HCT116 (cell line): ENCODE measurements at regions not wholly inside any gene's neighbourhood (a gene's known extent, or its start where the extent isn't known, plus 50 kb on each side); places are given as distances from the start of the nearest gene placed in this dataset.

Experiments
- ATAC-seq: fragments of 200-7000 bp; cut with Tn5 transposase; 2 replicates; pipeline ENCODE4 v1.9.1; 2020; ENCODE audit warnings: mild to moderate bottlenecking, moderate library complexity
- BruUV-seq: library from RNA; stranded (reverse); fragments of 400-500 nt; replicated peaks from 2 replicates; lab custom pipeline; 2021; lab: Mats Ljungman, UMichigan
- CTCF ChIA-PET: fragments of 300-600 bp; sonication (Branson Sonifier 250); formaldehyde crosslinking; loops from one replicate; lab custom pipeline; 2021; ENCODE audit warnings: antibody characterized with exemption; lab: Charles Lee
- POLR2A ChIA-PET: fragments of 300-600, 350-600 bp; sonication (Branson Sonifier 250); formaldehyde crosslinking; loops from one replicate; lab custom pipeline; 2021; ENCODE audit warnings: antibody characterized with exemption; lab: Charles Lee
- RAD21 ChIA-PET, 2 experiments: fragments of 300-600 bp; sonication (Branson Sonifier 250); formaldehyde crosslinking; loops; one replicate each; lab custom pipeline; 2023; ENCODE audit warnings: low total read pairs in 2 of 2; ENCODE audit not compliant: uncharacterized antibody in 2 of 2, unreplicated experiment in 2 of 2, low non-redundant PET in 1 of 2; lab: Charles Lee
- DNase-seq: peaks from one replicate; pipeline ENCODE4 v3.0.0-alpha.2; 2010; ENCODE audit warnings: low read depth, low spot score
- H2AFZ ChIP-seq: fragments of 200-600 bp; shearing (Covaris generic), sonication (generic); 2 replicates; pipeline ENCODE4 v1.6.1; 2017; ENCODE audit warnings: low read depth, mixed run types, mixed read lengths, antibody characterized with exemption, low read length; ENCODE audit not compliant: poor library complexity, severe bottlenecking
- H3K27ac ChIP-seq: 2 replicates; pipeline ENCODE4 v1.5.1; 2012; ENCODE audit warnings: low read depth, low read length
- H3K27me3 ChIP-seq: fragments of 200-600 bp; sonication (generic); 2 replicates; pipeline ENCODE4 v1.6.1; 2016; ENCODE audit warnings: mixed run types, low read length, mixed read lengths; ENCODE audit not compliant: insufficient read depth
- H3K36me3 ChIP-seq, 2 experiments: fragments of 200-500 bp in 1 of 2; fragments of 200-600 bp in 1 of 2; sonication (Bioruptor generic) in 1 of 2; sonication (generic) in 1 of 2; 2 replicates each; pipeline versions ENCODE4 v1.5.1 to v1.6.1; 2014 to 2016; ENCODE audit warnings: low read length in 2 of 2, inconsistent platforms in 1 of 2, mixed read lengths in 1 of 2, mixed run types in 1 of 2; ENCODE audit not compliant: insufficient read depth in 2 of 2, control insufficient read depth in 1 of 2
- H3K4me1 ChIP-seq, 2 experiments: fragments of 200-600 bp in 1 of 2; sonication (generic) in 1 of 2; 2 replicates each; pipeline versions ENCODE4 v1.5.1 to v1.6.1; 2012 to 2017; ENCODE audit warnings: low read length in 2 of 2, inconsistent platforms in 1 of 2, mild to moderate bottlenecking in 1 of 2, mixed read lengths in 1 of 2, mixed run types in 1 of 2, moderate library complexity in 1 of 2; ENCODE audit not compliant: insufficient read depth in 2 of 2, control insufficient read depth in 1 of 2
- H3K4me2 ChIP-seq: fragments of 200-600 bp; sonication (generic); 2 replicates; pipeline ENCODE4 v1.6.1; 2017; ENCODE audit warnings: mixed run types, low read length, mixed read lengths
- H3K4me3 ChIP-seq, 2 experiments: fragments of 200-600 bp in 1 of 2; sonication (generic) in 1 of 2; replicated peaks in 1 of 2; 2 replicates each; pipeline ENCODE4 v1.5.1; 2011 to 2016; ENCODE audit warnings: low read length in 2 of 2, control low read depth in 1 of 2, low read depth in 1 of 2, mild to moderate bottlenecking in 1 of 2, mixed read lengths in 1 of 2, mixed run types in 1 of 2
- H3K79me2 ChIP-seq: fragments of 200-600 bp; sonication (generic); 2 replicates; pipeline ENCODE4 v1.6.1; 2017; ENCODE audit warnings: mild to moderate bottlenecking, mixed run types, low read length, moderate library complexity, mixed read lengths; ENCODE audit not compliant: insufficient read depth
- H3K9ac ChIP-seq: fragments of 200-600 bp; sonication (generic); 2 replicates; pipeline ENCODE4 v1.6.1; 2016; ENCODE audit warnings: low read length, mixed read lengths
- H3K9me2 ChIP-seq: fragments of 200-600 bp; sonication (generic), shearing (Covaris generic); 2 replicates; pipeline ENCODE4 v1.6.1; 2017; ENCODE audit warnings: mixed run types, mild to moderate bottlenecking, moderate library complexity; ENCODE audit not compliant: insufficient read depth
- H3K9me3 ChIP-seq, 2 experiments: fragments of 200-500 bp in 1 of 2; fragments of 200-600 bp in 1 of 2; sonication (Bioruptor generic) in 1 of 2; sonication (generic) in 1 of 2; 2 replicates each; pipeline ENCODE4 v1.6.1; 2014 to 2017; ENCODE audit warnings: low read length in 2 of 2, mixed read lengths in 2 of 2, inconsistent platforms in 1 of 2, low read depth in 1 of 2, mild to moderate bottlenecking in 1 of 2, mixed run types in 1 of 2, moderate library complexity in 1 of 2; ENCODE audit not compliant: control insufficient read depth in 1 of 2, insufficient read depth in 1 of 2
- H4K20me1 ChIP-seq: fragments of 200-600 bp; sonication (generic), shearing (Covaris generic); 2 replicates; pipeline ENCODE4 v1.6.1; 2017; ENCODE audit warnings: mixed run types, mild to moderate bottlenecking, moderate library complexity; ENCODE audit not compliant: insufficient read depth
- CBX3 ChIP-seq: IDR thresholded peaks from 2 replicates; pipeline ENCODE4 v1.6.1; 2012; ENCODE audit warnings: low read depth
- CEBPB ChIP-seq: IDR thresholded peaks from 2 replicates; pipeline ENCODE4 v1.6.1; 2012; ENCODE audit warnings: low read depth
- FOSL1 ChIP-seq: IDR thresholded peaks from 2 replicates; pipeline ENCODE4 v1.6.1; 2012; ENCODE audit warnings: low read depth
- POLR2AphosphoS5 ChIP-seq: IDR thresholded peaks from 2 replicates; pipeline ENCODE4 v1.6.1; 2011; ENCODE audit warnings: mild to moderate bottlenecking, low read depth, low read length, moderate library complexity
- REST ChIP-seq: IDR thresholded peaks from 2 replicates; pipeline ENCODE4 v1.6.1; 2012; ENCODE audit warnings: low read depth
- SIN3A ChIP-seq: IDR thresholded peaks from 2 replicates; pipeline ENCODE4 v1.6.1; 2012; ENCODE audit warnings: low read depth
- TCF7L2 ChIP-seq: IDR thresholded peaks from 2 replicates; pipeline ENCODE4 v1.7.0; 2011; ENCODE audit warnings: borderline replicate concordance, inconsistent platforms; ENCODE audit not compliant: insufficient read depth, insufficient read length; ENCODE audit errors: extremely low read depth
- intact Hi-C: fragments of 100-400 bp; cut with micrococcal nuclease; formaldehyde crosslinking; loops from 2 replicates; pipeline ENCODE4 v1.10.0; 2022

- no peaks in the 10 kb centered on the region for H4K20me1 ChIP-seq
- no peak overlapping the region for H3K4me3 ChIP-seq
- ChIA-PET CTCF (no interaction called here), RAD21 (no interaction called here), POLR2A (no interaction called here)
- H3K9me3 ChIP-seq = no peaks in the 10 kb centered on the region
- H3K9ac ChIP-seq = no peak overlapping the region
- BruUV-seq = no TSS peak
- no peak overlapping the region for H3K4me2 ChIP-seq
- no peaks in the 10 kb centered on the region for H3K36me3 ChIP-seq
- TF ChIP-seq REST (no peak), POLR2AphosphoS5 (no peak), CEBPB (no peak), CBX3 (no peak), TCF7L2 (no peak), FOSL1 (no peak), SIN3A (no peak)
- no peak for ATAC-seq
- no peaks in the 10 kb centered on the region for H3K27me3 ChIP-seq
- H2AFZ ChIP-seq = no peak overlapping the region
- no peak overlapping the region for H3K27ac ChIP-seq
- no peaks in the 10 kb centered on the region for H3K9me2 ChIP-seq
- peaks cover 0 to 5% of the 10 kb centered on the region in 2 experiments; a peak in 1 of 4 replicates for H3K4me1 ChIP-seq
- intact Hi-C loops = no loop called here
- DNase-seq = no peak
- no peaks in the 10 kb centered on the region for H3K79me2 ChIP-seq
Measured at GRCh38 chr12:19058235-19059021, 71.1 kb upstream of the PLEKHA5 start.
